D721Med (cell line): ENCODE measurements at regions not wholly inside any gene's neighbourhood (a gene's known extent, or its start where the extent isn't known, plus 50 kb on each side); places are given as distances from the start of the nearest gene placed in this dataset.

Experiments
- DNase-seq: peaks from one replicate; pipeline ENCODE4 v3.0.0; 2011; ENCODE audit warnings: low spot score; ENCODE audit not compliant: insufficient read length
- FAIRE-seq: peaks from 2 replicates; lab custom pipeline; 2011; peaks lifted over from hg19 to GRCh38; lab: Jason Lieb, UNC
- TF ChIP-seq, protein P1 (sequence below): IDR thresholded peaks from 2 replicates; pipeline ENCODE4 v1.5.1; 2012; ENCODE audit warnings: mild to moderate bottlenecking, control low read depth; ENCODE audit not compliant: insufficient read depth; ENCODE audit errors: missing control alignments

DNA sequence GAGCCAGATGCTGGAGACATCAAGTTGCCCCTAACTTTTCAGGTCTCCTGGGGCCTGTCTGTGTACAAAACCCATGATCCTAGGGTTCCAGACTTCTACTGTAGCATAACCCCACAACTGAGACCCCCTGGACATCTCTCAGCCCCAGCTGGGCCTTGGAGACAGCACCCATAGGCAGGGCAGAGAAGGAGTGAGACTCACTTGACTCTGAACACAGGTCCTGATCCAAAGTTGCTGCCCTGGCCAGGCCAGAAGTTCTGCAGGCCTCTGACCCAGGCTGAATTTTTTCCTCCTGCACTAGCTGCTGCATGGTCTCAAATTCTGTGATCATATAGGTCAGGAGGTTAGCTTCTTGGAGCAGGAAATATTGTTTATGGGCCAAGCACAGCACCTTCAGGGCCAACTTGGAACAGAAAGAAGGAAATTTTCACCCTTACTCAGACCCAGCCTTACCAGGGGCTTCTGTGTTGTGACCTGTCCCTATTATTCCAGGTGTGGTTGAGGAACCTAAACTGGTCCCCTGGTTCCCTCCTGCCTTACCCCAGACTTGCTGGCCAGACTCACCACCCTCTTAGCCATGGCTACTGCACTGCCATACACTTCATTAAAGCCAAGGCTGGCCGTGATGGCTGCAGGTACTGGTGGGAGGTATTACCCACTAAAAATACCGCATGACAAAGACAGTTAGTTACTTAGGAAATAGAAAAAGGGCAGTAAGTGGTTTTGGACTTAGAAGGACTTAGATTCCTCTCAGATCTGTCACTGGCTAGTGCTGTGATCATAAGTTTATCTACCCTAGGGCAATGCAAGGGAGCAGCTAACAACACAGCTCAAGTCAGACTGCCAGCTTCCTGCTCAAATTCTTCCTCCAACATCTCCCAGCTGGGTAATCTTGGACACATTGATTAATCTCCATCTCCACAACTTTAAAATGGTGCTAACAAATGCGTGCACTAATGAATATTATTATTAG lies 2180.1 kb downstream of the TP53TG3F start:
- no peak for FAIRE-seq

DNA sequence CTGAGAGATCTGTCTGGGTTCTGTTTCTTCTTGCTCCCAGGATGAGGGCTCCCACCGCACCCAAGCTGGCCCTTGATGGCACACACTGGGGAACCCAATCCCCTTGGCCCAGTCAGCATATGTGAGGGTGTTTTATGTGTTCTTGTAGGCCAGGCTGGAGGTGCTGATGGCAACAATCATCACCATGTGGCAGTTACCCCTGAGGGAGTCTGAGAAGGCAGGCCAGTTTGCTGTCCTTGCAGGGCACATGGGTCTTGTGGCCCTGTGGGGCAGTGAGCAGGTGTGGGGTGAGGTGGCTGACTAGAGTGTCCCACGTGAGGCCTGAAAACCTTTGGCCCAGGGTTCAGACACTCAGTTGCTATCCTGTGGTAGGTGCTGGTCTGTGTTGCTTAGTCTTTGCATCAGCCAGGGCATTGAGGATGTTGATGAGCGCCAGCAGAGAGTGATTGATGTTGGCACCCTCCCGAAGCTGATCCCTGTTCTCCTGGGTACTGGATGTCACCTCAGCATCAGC lies 2183.0 kb downstream of the TP53TG3F start:
- DNase-seq, result no peak
- TF ChIP-seq, protein P1, sequence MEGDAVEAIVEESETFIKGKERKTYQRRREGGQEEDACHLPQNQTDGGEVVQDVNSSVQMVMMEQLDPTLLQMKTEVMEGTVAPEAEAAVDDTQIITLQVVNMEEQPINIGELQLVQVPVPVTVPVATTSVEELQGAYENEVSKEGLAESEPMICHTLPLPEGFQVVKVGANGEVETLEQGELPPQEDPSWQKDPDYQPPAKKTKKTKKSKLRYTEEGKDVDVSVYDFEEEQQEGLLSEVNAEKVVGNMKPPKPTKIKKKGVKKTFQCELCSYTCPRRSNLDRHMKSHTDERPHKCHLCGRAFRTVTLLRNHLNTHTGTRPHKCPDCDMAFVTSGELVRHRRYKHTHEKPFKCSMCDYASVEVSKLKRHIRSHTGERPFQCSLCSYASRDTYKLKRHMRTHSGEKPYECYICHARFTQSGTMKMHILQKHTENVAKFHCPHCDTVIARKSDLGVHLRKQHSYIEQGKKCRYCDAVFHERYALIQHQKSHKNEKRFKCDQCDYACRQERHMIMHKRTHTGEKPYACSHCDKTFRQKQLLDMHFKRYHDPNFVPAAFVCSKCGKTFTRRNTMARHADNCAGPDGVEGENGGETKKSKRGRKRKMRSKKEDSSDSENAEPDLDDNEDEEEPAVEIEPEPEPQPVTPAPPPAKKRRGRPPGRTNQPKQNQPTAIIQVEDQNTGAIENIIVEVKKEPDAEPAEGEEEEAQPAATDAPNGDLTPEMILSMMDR, result no peak
- FAIRE-seq, result no peak

More for the DNA sequence above, 2180.1 kb downstream of the TP53TG3F start:
- no peak for DNase-seq
- TF ChIP-seq, protein P1, result no peak

DNA sequence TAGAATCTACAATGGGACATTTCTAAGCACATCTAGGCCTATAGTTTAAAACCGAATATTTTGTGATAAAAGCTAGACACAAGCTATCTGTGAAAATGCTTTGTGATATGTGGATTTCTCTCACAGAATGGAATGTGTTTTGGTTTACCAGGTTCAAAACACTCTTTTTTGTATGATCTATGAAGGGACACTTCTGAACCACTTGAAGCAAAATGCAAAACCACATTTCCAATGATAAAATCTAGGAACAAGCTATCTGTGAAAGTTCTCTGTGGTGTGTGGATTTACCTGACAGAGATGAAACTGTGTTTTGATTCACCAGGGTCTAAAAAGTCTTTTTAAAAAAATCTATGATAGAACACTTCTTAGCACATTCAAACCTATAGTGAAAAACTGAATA lies 2192.4 kb downstream of the TP53TG3F start:
- no peak for DNase-seq
- TF ChIP-seq, protein P1, result no peak
- no peak for FAIRE-seq

DNA sequence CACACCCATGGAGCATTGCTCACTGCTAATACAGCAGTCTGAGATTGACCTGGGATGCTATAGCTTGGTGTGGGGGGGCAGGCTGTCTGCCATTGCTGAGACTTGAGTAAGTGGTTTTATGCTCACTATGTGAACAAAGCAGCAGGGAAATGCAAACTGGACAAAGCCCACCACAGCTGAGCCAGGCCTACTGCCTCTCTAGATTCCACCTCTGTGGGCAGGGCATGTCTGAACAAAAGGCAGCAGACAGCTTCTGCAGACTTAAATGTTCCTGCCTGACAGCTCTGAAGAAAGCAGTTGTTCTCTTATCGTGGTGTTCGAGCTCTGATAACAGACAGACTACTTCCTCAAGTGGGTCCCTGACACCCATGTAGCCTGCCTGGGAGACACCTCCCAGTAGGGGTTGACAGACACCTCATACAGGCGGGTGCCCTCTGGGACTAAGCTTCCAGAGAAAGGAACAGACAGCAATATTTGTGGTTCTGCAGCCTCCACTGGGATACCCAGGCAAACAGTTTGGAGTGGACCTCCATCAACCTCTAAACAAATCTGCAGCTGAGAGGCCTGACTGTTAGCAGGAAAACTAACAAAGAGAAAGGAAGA lies 2204.8 kb downstream of the TP53TG3F start:
- no peak for DNase-seq
- TF ChIP-seq, protein P1, result no peak
- no peak for FAIRE-seq

DNA sequence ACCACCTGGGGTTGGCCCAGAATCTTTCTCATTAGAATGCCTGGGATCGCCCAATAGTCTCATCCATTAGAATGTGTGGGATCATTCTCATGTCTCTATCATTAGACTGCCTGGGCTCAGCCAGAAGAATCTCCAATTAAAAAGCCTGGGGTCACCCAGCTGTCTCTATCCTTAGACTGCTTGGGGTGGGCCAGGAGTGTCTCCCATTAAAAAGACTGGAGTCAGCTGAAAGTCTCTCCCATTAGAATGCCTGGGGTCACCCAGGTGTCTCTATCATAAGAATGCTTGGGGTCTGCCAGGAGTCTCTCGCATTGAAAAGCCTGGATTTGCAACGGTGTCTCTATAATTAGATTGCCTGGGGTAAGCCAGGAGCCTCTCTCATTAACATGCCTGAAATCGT lies 2225.7 kb downstream of the TP53TG3F start:
- TF ChIP-seq, protein P1, result no peak
- FAIRE-seq (no peak), DNase-seq (no peak)

DNA sequence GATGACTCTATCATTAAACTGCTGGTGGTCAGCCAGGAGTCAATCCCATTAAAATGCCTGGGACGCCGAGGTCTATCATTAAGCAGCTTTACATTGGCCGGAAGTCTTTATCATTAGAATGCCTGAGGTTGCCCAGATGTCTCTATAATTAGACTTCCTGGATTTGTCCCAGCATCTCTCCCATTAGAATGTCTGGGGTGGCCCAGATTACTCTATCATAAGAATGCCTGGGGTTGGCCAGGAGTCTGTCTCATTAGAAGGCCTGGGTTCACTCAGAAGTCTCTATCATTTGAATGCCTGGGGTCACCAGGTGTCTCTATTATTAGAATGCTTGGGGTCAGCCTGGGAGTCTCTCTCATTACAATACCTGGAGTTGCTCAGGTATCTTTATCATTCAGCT lies 2227.2 kb downstream of the TP53TG3F start:
- DNase-seq (no peak), FAIRE-seq (no peak)
- TF ChIP-seq, protein P1, result no peak

DNA sequence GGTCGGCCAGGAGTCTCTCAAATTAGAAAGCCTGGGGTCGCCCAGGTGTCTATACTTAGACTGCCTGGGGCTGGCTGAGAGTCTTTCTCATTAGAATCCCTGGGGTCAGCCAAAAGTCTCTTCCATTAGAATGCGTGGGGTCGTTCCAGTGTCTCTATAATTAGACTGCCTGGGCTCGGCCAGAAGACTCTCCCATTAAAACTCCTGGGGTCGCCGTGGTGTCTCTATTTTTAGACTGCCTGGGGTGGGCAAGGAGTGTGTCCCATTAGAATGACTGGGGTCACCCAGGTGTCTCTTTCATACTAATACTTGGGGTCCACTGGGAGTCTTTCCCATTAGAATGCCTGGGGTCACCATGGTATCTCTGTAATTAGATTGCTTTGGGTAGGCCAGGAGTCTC lies 2227.7 kb downstream of the TP53TG3F start:
- FAIRE-seq (no peak), DNase-seq (no peak)
- TF ChIP-seq, protein P1, result no peak
